ENCODE measurements at regions not wholly inside any gene's neighbourhood (a gene's known extent, or its start where the extent isn't known, plus 50 kb on each side); places are given as distances from the start of the nearest gene placed in this dataset.

GRCh38 chr10:131781791-131782190 is 119.0 kb upstream of the PPP2R2D start:
- no peaks in the 10 kb centered on the region for H3K4me1 ChIP-seq (ENCODE audit: control insufficient read depth in 5 of 5, insufficient read depth in 5 of 5, low read length in 5 of 5)
- ATAC-seq (ENCODE audit: insufficient read depth, low FRiP score): no peak
- no peaks in the 10 kb centered on the region for H3K36me3 ChIP-seq (ENCODE audit: control insufficient read depth in 4 of 4, insufficient read depth in 4 of 4, low read length in 4 of 4)
- 89 to 91% methylated on average over 4 of the region's 4 CpGs for WGBS, 2 donors
- no peak for TF ChIP-seq CTCF (IDR thresholded peaks at IDR 0.05; ENCODE audit: control extremely low read depth, extremely low read depth)
- H3K4me3 ChIP-seq: no peak overlapping the region
- H3K27ac ChIP-seq (ENCODE audit: low read depth in 1 of 2, low read length in 1 of 2): no peak overlapping the region
- H3K9ac ChIP-seq (ENCODE audit: insufficient read depth in 1 of 2, low read length in 2 of 2): no peak overlapping the region
- no peak for DNase-seq
- H3K9me3 ChIP-seq (ENCODE audit: control insufficient read depth in 4 of 4, insufficient read depth in 3 of 4, low read length in 3 of 4): peaks cover 0 to 26% (median 7%) of the 10 kb centered on the region in 4 donors
- H3K27me3 ChIP-seq (ENCODE audit: control insufficient read depth in 3 of 3, insufficient read depth in 3 of 3, low read length in 2 of 3): no peaks in the 10 kb centered on the region

GRCh38 chr10:131784363-131785120 is 116.3 kb upstream of the PPP2R2D start:
- 87 to 88% methylated on average over 15 of the region's 15 CpGs for WGBS, 2 donors
- H3K4me1 ChIP-seq (ENCODE audit: control insufficient read depth in 5 of 5, insufficient read depth in 5 of 5, low read length in 5 of 5): no peaks in the 10 kb centered on the region
- ATAC-seq (ENCODE audit: insufficient read depth, low FRiP score) (no peak), DNase-seq (no peak)
- peaks cover 0 to 4% (median 0%) of the 10 kb centered on the region in 4 donors for H3K9me3 ChIP-seq (ENCODE audit: control insufficient read depth in 4 of 4, insufficient read depth in 3 of 4, low read length in 3 of 4)
- no peak overlapping the region for H3K4me3 ChIP-seq
- H3K27ac ChIP-seq (ENCODE audit: low read depth in 1 of 2, low read length in 1 of 2): no peak overlapping the region
- H3K36me3 ChIP-seq (ENCODE audit: control insufficient read depth in 4 of 4, insufficient read depth in 4 of 4, low read length in 4 of 4): no peaks in the 10 kb centered on the region
- TF ChIP-seq CTCF (IDR thresholded peaks at IDR 0.05; ENCODE audit: control extremely low read depth, extremely low read depth): no peak
- H3K9ac ChIP-seq (ENCODE audit: insufficient read depth in 1 of 2, low read length in 2 of 2): no peak overlapping the region
- H3K27me3 ChIP-seq (ENCODE audit: control insufficient read depth in 3 of 3, insufficient read depth in 3 of 3, low read length in 2 of 3): no peaks in the 10 kb centered on the region

GRCh38 chr10:131785121-131785460 is 115.7 kb upstream of the PPP2R2D start:
- no peaks in the 10 kb centered on the region for H3K27me3 ChIP-seq (ENCODE audit: control insufficient read depth in 3 of 3, insufficient read depth in 3 of 3, low read length in 2 of 3)
- no peak for TF ChIP-seq CTCF (IDR thresholded peaks at IDR 0.05; ENCODE audit: control extremely low read depth, extremely low read depth)
- H3K4me1 ChIP-seq (ENCODE audit: control insufficient read depth in 5 of 5, insufficient read depth in 5 of 5, low read length in 5 of 5): no peaks in the 10 kb centered on the region
- H3K4me3 ChIP-seq: no peak overlapping the region
- no peaks in the 10 kb centered on the region for H3K36me3 ChIP-seq (ENCODE audit: control insufficient read depth in 4 of 4, insufficient read depth in 4 of 4, low read length in 4 of 4)
- no peak overlapping the region for H3K9ac ChIP-seq (ENCODE audit: insufficient read depth in 1 of 2, low read length in 2 of 2)
- peaks cover 0 to 7% (median 0%) of the 10 kb centered on the region in 4 donors for H3K9me3 ChIP-seq (ENCODE audit: control insufficient read depth in 4 of 4, insufficient read depth in 3 of 4, low read length in 3 of 4)
- DNase-seq: no peak
- H3K27ac ChIP-seq (ENCODE audit: low read depth in 1 of 2, low read length in 1 of 2): no peak overlapping the region
- ATAC-seq (ENCODE audit: insufficient read depth, low FRiP score): no peak
- WGBS, 2 donors: 79 to 90% methylated on average over 11 of the region's 11 CpGs
